ENCODE measurements at regions not wholly inside any gene's neighbourhood (a gene's known extent, or its start where the extent isn't known, plus 50 kb on each side); places are given as distances from the start of the nearest gene placed in this dataset.

DNA sequence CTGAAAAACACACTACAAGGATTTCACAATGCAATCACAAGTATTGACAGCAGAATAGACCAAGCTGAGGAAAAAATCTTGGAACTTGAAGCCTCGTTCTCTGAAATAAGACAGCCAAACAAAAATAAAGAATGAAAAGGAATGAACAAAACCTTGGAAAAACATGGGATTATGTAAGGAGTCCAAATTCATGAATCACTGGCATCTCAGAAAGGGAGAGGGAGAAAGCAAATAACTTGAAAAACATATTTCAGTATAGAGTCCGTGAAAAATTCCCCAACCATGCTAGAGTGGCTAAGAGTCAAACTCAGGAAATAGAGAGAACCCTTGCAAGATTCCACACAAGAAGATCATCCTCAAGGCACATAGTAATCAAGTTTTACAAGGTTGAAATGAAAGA, 178.5 kb upstream of the CTSO start:
- no peak for TF ChIP-seq NFIC (IDR thresholded peaks at IDR 0.05)
- TF ChIP-seq EP300 (IDR thresholded peaks at IDR 0.05; ENCODE audit: borderline replicate concordance), result no peak

Measured in Ishikawa (cell line).